ENCODE measurements at regions not wholly inside any gene's neighbourhood (a gene's known extent, or its start where the extent isn't known, plus 50 kb on each side); places are given as distances from the start of the nearest gene placed in this dataset.

GRCh38 chr13:110057052-110057451, 249.9 kb downstream of the COL4A1 start:
- Histone ChIP-seq H3K9ac (ENCODE audit: insufficient read depth in 1 of 2, low read length in 2 of 2) (no peak overlapping the region), H3K9me3 (ENCODE audit: control insufficient read depth in 4 of 4, insufficient read depth in 3 of 4, low read length in 3 of 4) (peaks cover 0 to 2% (median 0%) of the 10 kb centered on the region in 4 donors), H3K27me3 (ENCODE audit: control insufficient read depth in 3 of 3, insufficient read depth in 3 of 3, low read length in 2 of 3) (no peaks in the 10 kb centered on the region), H3K4me1 (ENCODE audit: control insufficient read depth in 5 of 5, insufficient read depth in 5 of 5, low read length in 5 of 5) (no peaks in the 10 kb centered on the region), H3K27ac (ENCODE audit: low read depth in 1 of 2, low read length in 1 of 2) (no peak overlapping the region), H3K36me3 (ENCODE audit: control insufficient read depth in 4 of 4, insufficient read depth in 4 of 4, low read length in 4 of 4) (no peaks in the 10 kb centered on the region), H3K4me3 (no peak overlapping the region)
- peak in 1 of 3 donors; percentile 9 for DNase-seq
- ATAC-seq (ENCODE audit: insufficient read depth, low FRiP score), result no peak
- no peak for TF ChIP-seq CTCF (IDR thresholded peaks at IDR 0.05; ENCODE audit: control extremely low read depth, extremely low read depth)
- WGBS, 2 donors, result 79 to 85% methylated on average over 9 of the region's 9 CpGs

GRCh38 chr13:110056640-110057039, 250.3 kb downstream of the COL4A1 start:
- no peak overlapping the region for H3K4me3 ChIP-seq
- H3K27me3 ChIP-seq (ENCODE audit: control insufficient read depth in 3 of 3, insufficient read depth in 3 of 3, low read length in 2 of 3), result no peaks in the 10 kb centered on the region
- DNase-seq (no peak), ATAC-seq (ENCODE audit: insufficient read depth, low FRiP score) (no peak)
- H3K4me1 ChIP-seq (ENCODE audit: control insufficient read depth in 5 of 5, insufficient read depth in 5 of 5, low read length in 5 of 5), result no peaks in the 10 kb centered on the region
- 87 to 88% methylated on average over 5 of the region's 5 CpGs for WGBS, 2 donors
- no peak overlapping the region for H3K27ac ChIP-seq (ENCODE audit: low read depth in 1 of 2, low read length in 1 of 2)
- H3K9ac ChIP-seq (ENCODE audit: insufficient read depth in 1 of 2, low read length in 2 of 2), result no peak overlapping the region
- H3K36me3 ChIP-seq (ENCODE audit: control insufficient read depth in 4 of 4, insufficient read depth in 4 of 4, low read length in 4 of 4), result no peaks in the 10 kb centered on the region
- no peak for TF ChIP-seq CTCF (IDR thresholded peaks at IDR 0.05; ENCODE audit: control extremely low read depth, extremely low read depth)
- H3K9me3 ChIP-seq (ENCODE audit: control insufficient read depth in 4 of 4, insufficient read depth in 3 of 4, low read length in 3 of 4), result peaks cover 0 to 2% (median 0%) of the 10 kb centered on the region in 4 donors

- no peak for TF ChIP-seq CTCF (IDR thresholded peaks at IDR 0.05; ENCODE audit: control extremely low read depth, extremely low read depth)
- H3K27me3 ChIP-seq (ENCODE audit: control insufficient read depth in 3 of 3, insufficient read depth in 3 of 3, low read length in 2 of 3), result no peaks in the 10 kb centered on the region
- WGBS, 2 donors, result 45 to 54% methylated on average over 3 of the region's 3 CpGs
- H3K36me3 ChIP-seq (ENCODE audit: control insufficient read depth in 4 of 4, insufficient read depth in 4 of 4, low read length in 4 of 4), result no peaks in the 10 kb centered on the region
- DNase-seq (no peak), ATAC-seq (ENCODE audit: insufficient read depth, low FRiP score) (no peak)
- H3K27ac ChIP-seq (ENCODE audit: low read depth in 1 of 2, low read length in 1 of 2), result no peak overlapping the region
- H3K9me3 ChIP-seq (ENCODE audit: control insufficient read depth in 4 of 4, insufficient read depth in 3 of 4, low read length in 3 of 4), result peaks cover 0 to 2% (median 0%) of the 10 kb centered on the region in 4 donors
- no peak overlapping the region for H3K4me3 ChIP-seq
- H3K4me1 ChIP-seq (ENCODE audit: control insufficient read depth in 5 of 5, insufficient read depth in 5 of 5, low read length in 5 of 5), result no peaks in the 10 kb centered on the region
- H3K9ac ChIP-seq (ENCODE audit: insufficient read depth in 1 of 2, low read length in 2 of 2), result no peak overlapping the region
These were observed 251.9 kb downstream of the COL4A1 start for GRCh38 chr13:110055089-110055488.

- peaks cover 0 to 2% (median 0%) of the 10 kb centered on the region in 4 donors for H3K9me3 ChIP-seq (ENCODE audit: control insufficient read depth in 4 of 4, insufficient read depth in 3 of 4, low read length in 3 of 4)
- H3K9ac ChIP-seq (ENCODE audit: insufficient read depth in 1 of 2, low read length in 2 of 2), result no peak overlapping the region
- ATAC-seq (ENCODE audit: insufficient read depth, low FRiP score), result no peak
- no peaks in the 10 kb centered on the region for H3K36me3 ChIP-seq (ENCODE audit: control insufficient read depth in 4 of 4, insufficient read depth in 4 of 4, low read length in 4 of 4)
- H3K27ac ChIP-seq (ENCODE audit: low read depth in 1 of 2, low read length in 1 of 2), result no peak overlapping the region
- no peak overlapping the region for H3K4me3 ChIP-seq
- 93 to 97% methylated on average over 13 of the region's 13 CpGs for WGBS, 2 donors
- no peak for DNase-seq
- no peak for TF ChIP-seq CTCF (IDR thresholded peaks at IDR 0.05; ENCODE audit: control extremely low read depth, extremely low read depth)
- H3K27me3 ChIP-seq (ENCODE audit: control insufficient read depth in 3 of 3, insufficient read depth in 3 of 3, low read length in 2 of 3), result no peaks in the 10 kb centered on the region
- no peaks in the 10 kb centered on the region for H3K4me1 ChIP-seq (ENCODE audit: control insufficient read depth in 5 of 5, insufficient read depth in 5 of 5, low read length in 5 of 5)
These were observed 252.9 kb downstream of the COL4A1 start for GRCh38 chr13:110054041-110054440.
